ENCODE measurements at regions not wholly inside any gene's neighbourhood (a gene's known extent, or its start where the extent isn't known, plus 50 kb on each side); places are given as distances from the start of the nearest gene placed in this dataset.
"Not testable (repeated sequence)": the region's sequence is repeated elsewhere in the genome, so short reads cannot be mapped to it uniquely, and the experiment has no call there.

DNA sequence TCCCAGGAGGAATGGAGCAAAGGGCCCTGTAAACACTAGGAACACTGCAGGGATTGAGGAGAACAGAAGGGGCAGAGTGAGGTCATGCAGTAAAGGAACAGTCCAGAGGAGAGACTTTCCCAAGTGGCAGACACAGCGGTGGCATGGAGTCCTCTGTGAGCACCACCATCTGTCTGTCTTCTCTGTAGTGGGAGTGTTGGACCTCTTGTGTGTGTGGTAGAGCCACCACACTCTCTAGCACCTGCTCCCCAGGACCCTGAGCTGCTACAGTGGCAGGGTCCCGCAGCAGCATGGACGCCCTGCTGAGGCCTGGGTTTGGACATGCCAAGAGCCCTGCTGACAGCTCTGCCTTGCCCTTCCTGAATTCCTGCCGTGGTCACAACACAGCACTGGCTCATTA is 75.7 kb upstream of the LARP1 start:
- H3K4me3 ChIP-seq (ENCODE audit: low read depth, low read length): no peak overlapping the region
- H3K27me3 ChIP-seq (ENCODE audit: insufficient read depth, low read length): no peaks in the 10 kb centered on the region
- H2AFZ ChIP-seq (ENCODE audit: low read length, unreplicated experiment): no peak overlapping the region

DNA sequence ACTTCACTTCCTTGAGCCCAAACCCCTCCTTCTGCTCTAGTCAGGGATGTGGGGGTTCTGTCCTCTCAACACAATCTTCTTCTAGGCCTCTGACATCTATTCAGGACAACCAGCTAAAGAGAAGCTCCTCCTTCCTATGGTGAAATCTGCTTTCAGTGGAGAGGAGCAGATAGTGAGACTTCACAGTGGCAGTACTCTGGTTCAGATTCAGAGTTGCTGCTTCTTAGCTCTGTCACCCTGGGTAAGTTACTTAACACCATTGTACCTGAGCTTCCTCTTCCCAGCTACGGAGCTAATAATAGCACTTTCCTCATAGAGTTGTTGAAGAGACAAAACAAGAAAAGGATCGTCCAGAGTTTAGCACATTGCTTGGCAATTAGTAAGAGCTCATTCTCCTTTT is 77.3 kb upstream of the LARP1 start:
- Histone ChIP-seq H3K4me3 (ENCODE audit: low read depth, low read length) (no peak overlapping the region), H2AFZ (ENCODE audit: low read length, unreplicated experiment) (peak overlapping the region; percentile 38), H3K27ac (ENCODE audit: low read depth, low read length) (no peak overlapping the region), H3K79me2 (ENCODE audit: control insufficient read depth, insufficient read depth, low read length, unreplicated experiment) (no peaks in the 10 kb centered on the region), H3K27me3 (ENCODE audit: insufficient read depth, low read length) (no peaks in the 10 kb centered on the region), H3K4me1 (ENCODE audit: control insufficient read depth, insufficient read depth, low read length, unreplicated experiment) (no peaks in the 10 kb centered on the region), H3K36me3 (ENCODE audit: insufficient read depth, low read length) (no peaks in the 10 kb centered on the region)

More for the DNA sequence above, 75.7 kb upstream of the LARP1 start:
- Histone ChIP-seq H3K36me3 (ENCODE audit: insufficient read depth, low read length) (no peaks in the 10 kb centered on the region), H3K79me2 (ENCODE audit: control insufficient read depth, insufficient read depth, low read length, unreplicated experiment) (no peaks in the 10 kb centered on the region), H3K27ac (ENCODE audit: low read depth, low read length) (no peak overlapping the region), H3K4me1 (ENCODE audit: control insufficient read depth, insufficient read depth, low read length, unreplicated experiment) (no peaks in the 10 kb centered on the region)

DNA sequence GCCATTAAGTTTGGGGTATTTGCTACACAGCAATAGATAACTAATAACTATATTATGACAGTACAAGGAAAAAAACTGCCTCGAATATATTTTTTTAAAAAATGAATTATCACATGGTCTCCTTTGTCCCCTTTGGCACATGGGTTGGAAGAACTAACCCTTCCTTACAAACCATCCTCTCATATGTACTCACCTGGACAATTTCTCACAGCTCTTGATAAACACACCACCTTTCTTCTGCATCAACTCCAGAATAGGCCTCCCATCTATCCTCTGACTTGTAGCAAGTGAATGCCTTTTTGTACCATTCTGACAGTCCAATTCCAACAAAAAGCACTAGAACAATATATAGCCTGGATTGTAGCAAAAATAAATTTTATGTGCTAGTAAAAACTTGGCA is 78.7 kb upstream of the LARP1 start:
- Histone ChIP-seq H3K4me3 (ENCODE audit: low read depth, low read length) (no peak overlapping the region), H2AFZ (ENCODE audit: low read length, unreplicated experiment) (no peak overlapping the region), H3K4me1 (ENCODE audit: control insufficient read depth, insufficient read depth, low read length, unreplicated experiment) (no peaks in the 10 kb centered on the region), H3K27ac (ENCODE audit: low read depth, low read length) (no peak overlapping the region), H3K79me2 (ENCODE audit: control insufficient read depth, insufficient read depth, low read length, unreplicated experiment) (no peaks in the 10 kb centered on the region), H3K36me3 (ENCODE audit: insufficient read depth, low read length) (no peaks in the 10 kb centered on the region), H3K27me3 (ENCODE audit: insufficient read depth, low read length) (no peaks in the 10 kb centered on the region)

DNA sequence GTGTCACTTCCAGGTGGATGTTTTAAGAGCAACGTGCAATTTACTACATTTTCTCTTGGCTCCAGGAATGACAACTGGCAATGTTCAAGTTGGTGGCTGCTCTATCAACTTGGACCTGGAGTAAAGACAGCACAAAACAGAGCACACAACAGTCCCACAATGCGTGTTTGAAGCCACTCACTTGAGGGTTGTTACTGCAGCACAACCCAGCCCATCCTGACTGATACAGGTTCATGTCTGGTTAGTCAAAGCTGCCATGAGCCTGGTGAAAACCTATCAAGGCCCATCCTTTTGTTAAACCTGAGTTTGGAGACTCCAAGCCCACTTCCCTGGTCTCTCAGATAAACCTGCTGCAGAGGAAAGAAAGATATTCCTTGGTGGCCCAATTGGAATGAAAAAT is 81.1 kb upstream of the LARP1 start:
- H3K4me1 ChIP-seq (ENCODE audit: control insufficient read depth, insufficient read depth, low read length, unreplicated experiment): no peaks in the 10 kb centered on the region
- no peaks in the 10 kb centered on the region for H3K27me3 ChIP-seq (ENCODE audit: insufficient read depth, low read length)
- H2AFZ ChIP-seq (ENCODE audit: low read length, unreplicated experiment): no peak overlapping the region
- no peaks in the 10 kb centered on the region for H3K36me3 ChIP-seq (ENCODE audit: insufficient read depth, low read length)
- H3K27ac ChIP-seq (ENCODE audit: low read depth, low read length): no peak overlapping the region
- H3K79me2 ChIP-seq (ENCODE audit: control insufficient read depth, insufficient read depth, low read length, unreplicated experiment): no peaks in the 10 kb centered on the region
- H3K4me3 ChIP-seq (ENCODE audit: low read depth, low read length): no peak overlapping the region

DNA sequence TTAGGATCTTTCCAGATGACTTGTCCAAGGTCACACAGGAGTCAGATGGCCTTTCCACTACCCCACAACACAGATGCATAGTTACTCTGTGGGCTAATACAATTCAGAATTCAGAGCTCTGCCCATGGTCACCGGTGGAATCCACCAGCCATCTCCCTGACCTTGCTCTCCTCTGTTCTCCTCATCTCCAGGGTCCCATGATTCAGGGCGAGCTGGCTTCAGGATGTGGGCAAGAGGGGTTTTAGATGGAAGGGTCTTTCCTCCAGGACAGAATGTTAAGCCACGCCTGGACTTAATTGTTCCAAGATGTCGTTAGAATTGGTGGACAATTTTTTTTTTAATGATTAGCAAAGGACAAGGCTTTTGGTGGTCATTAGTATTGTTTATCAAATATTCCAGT is 81.7 kb upstream of the LARP1 start:
- H3K4me1 ChIP-seq (ENCODE audit: control insufficient read depth, insufficient read depth, low read length, unreplicated experiment): no peaks in the 10 kb centered on the region
- H2AFZ ChIP-seq (ENCODE audit: low read length, unreplicated experiment): no peak overlapping the region
- H3K4me3 ChIP-seq (ENCODE audit: low read depth, low read length): no peak overlapping the region
- H3K79me2 ChIP-seq (ENCODE audit: control insufficient read depth, insufficient read depth, low read length, unreplicated experiment): no peaks in the 10 kb centered on the region
- H3K27me3 ChIP-seq (ENCODE audit: insufficient read depth, low read length): no peaks in the 10 kb centered on the region
- no peak overlapping the region for H3K27ac ChIP-seq (ENCODE audit: low read depth, low read length)
- no peaks in the 10 kb centered on the region for H3K36me3 ChIP-seq (ENCODE audit: insufficient read depth, low read length)

DNA sequence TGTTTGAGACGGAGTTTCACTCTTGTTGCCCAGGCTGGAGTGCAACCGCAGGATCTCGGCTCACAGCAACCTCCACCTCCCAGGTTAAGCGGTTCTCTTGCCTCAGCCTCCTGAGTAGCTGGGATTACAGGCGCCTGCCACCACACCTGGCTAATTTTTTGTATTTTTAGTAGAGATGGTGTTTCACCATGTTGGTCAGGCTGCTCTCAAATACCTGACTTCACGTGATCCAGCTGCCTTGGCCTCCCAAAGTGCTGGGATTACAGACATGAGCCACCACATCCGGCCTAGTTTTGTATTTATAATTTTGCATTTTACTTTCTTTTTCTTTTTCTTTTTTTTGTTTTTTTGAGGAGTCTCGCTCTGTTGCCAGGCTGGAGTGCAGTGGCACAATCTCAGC is 85.3 kb upstream of the LARP1 start:
- H3K4me1 ChIP-seq (ENCODE audit: control insufficient read depth, insufficient read depth, low read length, unreplicated experiment); H3K36me3 ChIP-seq (ENCODE audit: insufficient read depth, low read length); H3K27me3 ChIP-seq (ENCODE audit: insufficient read depth, low read length); H2AFZ ChIP-seq (ENCODE audit: low read length, unreplicated experiment); H3K27ac ChIP-seq (ENCODE audit: low read depth, low read length); H3K79me2 ChIP-seq (ENCODE audit: control insufficient read depth, insufficient read depth, low read length, unreplicated experiment); H3K4me3 ChIP-seq (ENCODE audit: low read depth, low read length): not testable (repeated sequence)

DNA sequence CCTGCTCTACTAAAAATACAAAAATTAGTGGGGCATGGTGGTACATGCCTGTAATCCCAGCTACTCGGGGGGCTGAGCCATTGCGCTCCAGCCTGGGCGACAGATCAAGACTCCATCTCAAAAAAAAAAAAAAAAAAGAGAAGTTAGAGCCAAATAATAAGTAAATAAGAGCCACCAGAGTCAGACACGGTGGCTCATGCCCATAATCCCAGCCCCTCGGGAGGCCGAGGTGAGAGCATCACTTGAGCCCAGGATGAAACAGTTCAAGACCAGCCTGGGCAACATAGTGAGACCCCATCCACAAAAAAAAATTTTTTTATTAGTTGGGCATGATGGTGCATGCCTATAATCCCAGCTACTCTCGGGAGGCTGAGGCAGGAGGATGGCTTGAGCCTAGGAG is 85.8 kb upstream of the LARP1 start:
- Histone ChIP-seq H3K4me3 (ENCODE audit: low read depth, low read length) (no peak overlapping the region), H3K4me1 (ENCODE audit: control insufficient read depth, insufficient read depth, low read length, unreplicated experiment) (no peaks in the 10 kb centered on the region), H3K27me3 (ENCODE audit: insufficient read depth, low read length) (no peaks in the 10 kb centered on the region), H3K27ac (ENCODE audit: low read depth, low read length) (no peak overlapping the region), H3K36me3 (ENCODE audit: insufficient read depth, low read length) (no peaks in the 10 kb centered on the region; the same call in 1 of the 2 replicates), H2AFZ (ENCODE audit: low read length, unreplicated experiment) (no peak overlapping the region), H3K79me2 (ENCODE audit: control insufficient read depth, insufficient read depth, low read length, unreplicated experiment) (no peaks in the 10 kb centered on the region)

DNA sequence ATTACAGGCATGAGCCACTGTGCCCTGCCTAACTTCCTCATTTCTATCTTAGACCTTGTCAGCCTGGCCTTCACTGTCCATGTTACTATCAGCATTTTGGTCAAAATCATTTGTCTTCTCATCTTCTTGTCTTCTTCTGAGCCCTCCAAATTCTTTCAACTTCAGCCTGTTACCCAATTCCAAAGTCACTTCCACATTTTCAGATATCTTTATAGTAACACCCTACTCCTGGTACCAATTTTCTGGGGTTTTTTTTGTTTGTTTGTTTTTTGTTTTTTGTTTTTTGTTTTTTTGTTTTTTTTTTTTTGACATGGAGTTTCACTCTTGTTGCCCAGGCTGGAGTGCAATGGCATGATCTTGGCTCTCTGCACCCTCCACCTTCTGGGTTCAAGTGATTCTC is 90.3 kb upstream of the LARP1 start:
- Histone ChIP-seq H3K79me2 (ENCODE audit: control insufficient read depth, insufficient read depth, low read length, unreplicated experiment) (no peaks in the 10 kb centered on the region), H2AFZ (ENCODE audit: low read length, unreplicated experiment) (no peak overlapping the region), H3K4me1 (ENCODE audit: control insufficient read depth, insufficient read depth, low read length, unreplicated experiment) (no peaks in the 10 kb centered on the region), H3K27ac (ENCODE audit: low read depth, low read length) (no peak overlapping the region), H3K27me3 (ENCODE audit: insufficient read depth, low read length) (no peaks in the 10 kb centered on the region), H3K4me3 (ENCODE audit: low read depth, low read length) (no peak overlapping the region), H3K36me3 (ENCODE audit: insufficient read depth, low read length) (no peaks in the 10 kb centered on the region; the same call in 1 of the 2 replicates)

DNA sequence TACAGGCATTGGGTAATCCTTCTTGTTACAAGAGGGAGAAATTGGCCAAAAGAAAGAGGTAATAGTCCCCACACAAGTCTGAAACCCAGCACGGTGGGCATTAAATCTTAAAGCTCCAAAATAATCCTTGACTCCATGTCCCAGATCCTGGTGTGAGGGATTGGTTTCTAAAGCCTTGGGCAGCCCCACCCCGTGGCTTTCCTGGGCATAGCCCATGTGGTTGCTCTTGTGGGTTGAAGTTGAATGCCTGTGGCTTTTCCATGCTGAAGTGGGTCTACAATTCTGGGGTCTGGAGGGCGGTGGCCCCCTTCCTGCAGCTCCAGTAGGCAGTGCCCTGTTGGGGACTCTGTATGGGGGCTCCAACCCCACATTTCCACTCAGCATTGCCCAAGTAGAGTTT is 91.8 kb upstream of the LARP1 start:
- Histone ChIP-seq H3K27ac (ENCODE audit: low read depth, low read length) (no peak overlapping the region), H3K36me3 (ENCODE audit: insufficient read depth, low read length) (no peaks in the 10 kb centered on the region; the same call in 1 of the 2 replicates)

DNA sequence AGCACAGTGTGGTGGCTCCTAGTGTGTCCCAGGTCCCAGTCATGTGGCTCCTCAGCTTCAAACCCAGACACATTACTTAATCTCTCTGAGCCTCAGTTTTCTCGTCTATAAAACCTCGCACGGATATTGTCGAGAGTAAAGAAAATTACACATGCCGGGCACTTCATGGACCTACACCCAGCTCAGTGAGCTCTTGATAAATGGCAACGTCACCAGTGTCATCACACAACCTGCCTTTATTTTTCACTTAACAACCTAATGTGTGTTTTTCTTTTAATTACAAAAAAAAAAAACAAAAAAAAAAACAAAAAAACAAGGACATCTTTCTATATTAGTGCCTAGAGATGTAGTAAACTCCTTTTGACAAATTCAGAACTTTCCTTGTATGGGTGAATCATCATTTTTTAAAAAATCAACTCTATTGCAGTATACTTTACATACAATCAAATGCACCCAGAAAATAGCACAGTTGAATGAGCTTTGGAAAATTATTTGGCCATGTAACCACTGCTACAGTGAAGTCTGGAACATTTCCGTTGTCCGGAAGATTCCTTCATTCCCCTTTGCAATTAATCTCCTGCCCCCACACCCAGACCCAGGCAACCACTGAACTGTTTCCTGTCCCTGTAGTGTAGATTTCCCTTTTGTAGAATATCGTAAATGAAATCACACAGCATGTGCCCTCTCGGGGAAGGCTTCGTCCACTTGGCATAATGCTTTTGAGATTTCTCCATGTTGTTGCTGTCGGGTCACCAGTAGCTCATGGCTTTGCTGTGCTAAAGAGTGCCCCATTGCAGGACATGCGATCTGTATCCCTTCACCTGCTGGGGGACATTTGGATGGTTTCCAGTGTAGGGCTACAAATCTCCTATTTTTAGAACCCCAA is 100.4 kb upstream of the LARP1 start:
- peak overlapping the region; percentile 70 for H3K4me3 ChIP-seq (ENCODE audit: low read depth, low read length)
- peaks cover 15% of the 10 kb centered on the region for H3K4me1 ChIP-seq (ENCODE audit: control insufficient read depth, insufficient read depth, low read length, unreplicated experiment)
- H2AFZ ChIP-seq (ENCODE audit: low read length, unreplicated experiment): peak overlapping the region; percentile 94
- no peaks in the 10 kb centered on the region for H3K36me3 ChIP-seq (ENCODE audit: insufficient read depth, low read length)
- no peaks in the 10 kb centered on the region for H3K27me3 ChIP-seq (ENCODE audit: insufficient read depth, low read length)
- H3K79me2 ChIP-seq (ENCODE audit: control insufficient read depth, insufficient read depth, low read length, unreplicated experiment): no peaks in the 10 kb centered on the region
- peak overlapping the region; percentile 71 for H3K27ac ChIP-seq (ENCODE audit: low read depth, low read length)

More for the DNA sequence above, 91.8 kb upstream of the LARP1 start:
- no peaks in the 10 kb centered on the region for H3K27me3 ChIP-seq (ENCODE audit: insufficient read depth, low read length)
- no peak overlapping the region for H2AFZ ChIP-seq (ENCODE audit: low read length, unreplicated experiment)
- no peak overlapping the region for H3K4me3 ChIP-seq (ENCODE audit: low read depth, low read length)
- no peaks in the 10 kb centered on the region for H3K79me2 ChIP-seq (ENCODE audit: control insufficient read depth, insufficient read depth, low read length, unreplicated experiment)
- H3K4me1 ChIP-seq (ENCODE audit: control insufficient read depth, insufficient read depth, low read length, unreplicated experiment): no peaks in the 10 kb centered on the region

DNA sequence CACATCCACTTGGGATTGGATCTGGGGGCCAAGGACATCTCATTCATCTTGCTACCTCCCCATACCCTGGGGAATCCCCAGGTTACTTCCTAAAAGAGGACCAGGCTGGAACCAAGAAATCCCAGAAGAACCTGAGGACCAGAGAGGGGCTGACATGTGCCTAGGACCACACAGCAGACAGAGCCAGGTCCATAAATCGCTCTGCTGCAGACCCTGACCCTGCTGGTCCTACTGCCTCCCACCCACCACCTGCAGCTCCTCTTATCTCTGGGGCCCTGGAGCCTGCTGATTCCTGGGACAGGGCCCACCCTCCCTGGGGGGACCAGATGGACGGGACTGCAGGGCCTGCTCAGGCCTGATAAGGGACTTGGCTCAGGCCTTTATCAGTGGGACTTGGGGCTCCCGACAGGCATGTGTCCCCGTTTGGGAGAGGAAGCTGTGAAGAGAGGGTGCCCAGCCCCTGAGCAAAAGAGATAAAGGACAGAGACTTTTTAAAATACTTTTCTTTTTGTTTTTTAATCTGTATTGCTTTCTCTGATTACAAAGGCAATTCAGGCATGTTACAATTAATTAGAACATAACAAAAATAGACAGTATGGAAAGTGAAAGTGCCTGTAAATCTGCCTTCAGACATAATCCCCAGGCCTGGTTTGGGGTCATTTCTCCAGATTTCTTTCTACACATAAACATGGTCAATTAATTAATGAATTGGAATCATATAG is 101.3 kb upstream of the LARP1 start:
- H3K4me3 ChIP-seq (ENCODE audit: low read depth, low read length): peak overlapping the region; percentile 70
- no peaks in the 10 kb centered on the region for H3K36me3 ChIP-seq (ENCODE audit: insufficient read depth, low read length)
- peaks cover 15% of the 10 kb centered on the region for H3K4me1 ChIP-seq (ENCODE audit: control insufficient read depth, insufficient read depth, low read length, unreplicated experiment)
- H2AFZ ChIP-seq (ENCODE audit: low read length, unreplicated experiment): peak overlapping the region; percentile 94
- peak overlapping the region; percentile 71 for H3K27ac ChIP-seq (ENCODE audit: low read depth, low read length)
- H3K79me2 ChIP-seq (ENCODE audit: control insufficient read depth, insufficient read depth, low read length, unreplicated experiment): no peaks in the 10 kb centered on the region
- no peaks in the 10 kb centered on the region for H3K27me3 ChIP-seq (ENCODE audit: insufficient read depth, low read length)

Measured in ACC112 (cell line).